NCI-H2227 (cell line): ENCODE measurements at regions not wholly inside any gene's neighbourhood (a gene's known extent, or its start where the extent isn't known, plus 50 kb on each side); places are given as distances from the start of the nearest gene placed in this dataset.

Source experiments
- DNase-seq: peaks from one replicate; lab custom pipeline; 2025; ENCODE audit not compliant: unreplicated experiment; lab: John Stamatoyannopoulos, UW

GRCh38 chr2:196314157-196314556 lies 142.8 kb upstream of the STK17B start:
- no peak for DNase-seq

- DNase-seq = no peak
These were observed 143.4 kb upstream of the STK17B start for GRCh38 chr2:196314780-196315179.

GRCh38 chr2:196315388-196316049 lies 144.1 kb upstream of the STK17B start:
- no peak for DNase-seq

DNA sequence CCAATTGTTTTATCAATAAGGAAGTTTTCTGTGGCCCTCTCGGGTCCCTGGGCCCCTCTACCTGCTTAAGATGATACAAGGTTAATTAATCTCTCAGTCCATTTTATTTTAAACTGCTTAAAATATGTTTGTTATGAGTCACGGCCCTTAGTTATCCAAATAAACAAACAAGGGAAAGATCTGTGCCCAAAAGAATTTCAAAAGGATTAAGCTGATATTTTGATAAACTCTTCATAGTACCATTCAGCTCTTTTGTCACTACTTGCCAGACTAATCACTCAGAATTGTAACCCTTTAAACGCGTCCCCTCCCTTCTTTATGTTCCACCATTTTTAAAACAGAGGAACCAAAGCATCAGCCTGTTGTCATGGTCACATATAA lies 144.7 kb upstream of the STK17B start:
- no peak for DNase-seq

DNA sequence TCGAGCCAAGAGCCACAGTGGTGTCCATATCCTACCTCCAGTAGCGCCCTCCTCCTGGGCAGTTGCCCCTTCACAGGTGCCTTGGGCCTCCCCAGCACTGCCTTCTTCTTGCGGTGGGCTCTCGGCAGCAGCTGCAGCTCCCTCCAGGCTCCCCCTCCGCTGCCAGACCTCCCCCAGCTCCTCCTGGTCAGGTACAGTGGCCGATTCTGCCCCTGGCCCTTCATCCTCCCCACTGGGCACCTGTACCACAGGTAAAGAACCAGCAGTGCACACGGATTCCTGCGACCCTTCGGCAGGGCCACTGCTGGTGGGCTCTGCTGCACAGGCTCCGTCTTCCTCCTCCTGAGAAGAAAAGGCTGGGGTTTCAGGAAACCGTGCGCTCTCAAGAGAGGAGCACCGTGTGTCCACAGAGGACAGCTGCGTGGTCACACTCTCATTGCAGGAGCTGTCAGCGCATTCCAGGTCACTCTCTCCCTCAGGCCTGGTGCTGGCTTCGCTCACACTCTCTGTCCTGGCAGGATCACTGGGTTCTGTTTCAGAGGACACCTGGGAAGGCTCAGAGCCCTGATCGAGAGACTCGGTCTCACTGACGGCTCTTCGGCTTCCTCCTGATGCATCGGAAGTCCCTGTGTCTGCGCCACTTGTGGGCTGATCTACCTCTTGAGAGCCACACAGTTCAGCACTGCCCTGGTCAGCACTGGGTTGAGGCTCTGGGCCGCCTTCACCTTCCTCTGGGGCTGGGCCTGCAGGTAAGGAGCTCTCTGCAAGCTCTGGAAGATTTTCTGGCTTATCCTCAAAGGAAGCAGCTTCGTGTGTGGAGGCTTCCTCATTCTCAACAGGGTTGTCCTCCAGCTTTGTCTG lies 147.4 kb upstream of the STK17B start:
- no peak for DNase-seq

DNA sequence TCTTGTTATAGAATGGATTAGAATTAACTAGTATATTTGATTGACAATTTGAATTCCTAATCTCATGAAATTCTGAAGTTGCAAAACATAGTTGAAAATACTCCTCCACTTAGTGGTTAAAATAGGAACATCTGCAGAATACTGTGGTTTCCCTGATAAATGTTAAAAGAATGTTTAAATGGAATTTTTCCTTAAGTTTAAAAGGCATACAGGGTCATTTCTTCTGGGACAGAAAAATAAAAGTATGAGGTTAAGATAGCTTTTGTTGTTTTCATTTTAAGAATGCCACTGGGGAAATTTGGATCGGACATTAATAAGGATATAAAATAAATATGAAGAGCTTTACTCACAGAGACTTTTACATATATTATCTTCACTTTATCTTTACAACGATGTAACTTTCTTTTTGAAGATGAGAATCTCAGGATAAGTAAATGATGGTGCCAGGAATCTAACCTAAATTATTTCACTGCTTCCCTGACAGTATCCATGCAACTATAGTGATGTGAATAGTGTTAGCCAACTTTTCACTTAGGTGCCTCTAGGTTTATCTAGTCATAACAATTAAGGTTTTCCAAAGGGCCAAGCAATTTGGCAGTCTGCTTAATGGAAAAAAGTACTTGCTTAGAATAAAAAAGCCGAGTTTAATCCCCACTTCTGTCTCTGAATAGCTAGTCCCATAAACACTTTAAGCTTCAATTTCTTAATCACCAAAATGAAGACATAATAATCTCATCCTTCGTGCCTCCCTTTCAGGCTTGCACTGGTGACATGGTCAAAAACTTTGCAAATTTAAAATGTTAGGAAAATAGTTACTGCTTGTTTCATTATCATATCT lies 151.8 kb upstream of the STK17B start:
- DNase-seq = no peak

DNA sequence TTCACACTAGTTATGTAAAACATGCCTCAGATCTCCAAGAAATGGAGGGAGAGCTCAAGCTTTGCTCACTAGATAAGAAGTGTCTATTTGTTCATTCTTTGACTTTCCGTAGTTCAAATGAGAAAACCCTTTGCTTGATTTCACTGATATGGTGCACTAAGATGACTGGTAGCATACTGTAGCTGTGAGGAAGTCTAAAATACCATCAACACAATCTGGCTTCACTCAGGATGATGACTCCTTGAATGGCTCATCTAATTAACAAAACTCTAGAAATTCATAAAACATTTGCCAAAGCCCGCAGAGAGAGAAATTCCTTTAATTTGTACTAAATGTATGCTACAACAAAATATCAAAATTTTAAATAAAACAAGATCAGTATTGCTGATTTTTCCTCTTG lies 152.8 kb upstream of the STK17B start:
- DNase-seq = no peak

GRCh38 chr2:196328088-196328680 lies 156.8 kb upstream of the STK17B start:
- peak; percentile 17 for DNase-seq

- peak; percentile 18 for DNase-seq
These were observed 158.6 kb upstream of the STK17B start for GRCh38 chr2:196329959-196330358.

GRCh38 chr2:196330645-196331044 lies 159.3 kb upstream of the STK17B start:
- DNase-seq = peak; percentile 48

DNA sequence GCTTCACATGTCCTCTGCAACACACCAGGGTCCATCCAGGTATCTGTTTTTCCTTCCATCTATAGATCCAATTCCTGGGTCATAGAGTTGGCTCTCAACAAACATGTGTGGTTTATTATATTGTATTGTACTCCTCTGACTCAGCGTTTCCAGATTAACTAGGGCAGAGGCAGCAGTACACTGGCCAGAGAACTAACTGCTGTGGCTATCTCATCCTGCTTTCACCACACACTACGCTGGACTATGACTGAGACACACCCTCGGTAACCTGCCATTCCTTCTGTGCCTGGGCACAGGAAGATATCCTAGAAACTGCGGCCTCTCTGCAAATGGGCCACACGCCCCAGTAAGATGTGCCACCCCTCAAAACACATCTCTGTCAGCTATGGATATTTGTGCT lies 159.8 kb upstream of the STK17B start:
- DNase-seq = peak; percentile 14

- DNase-seq = no peak
These were observed 160.5 kb upstream of the STK17B start for GRCh38 chr2:196331851-196332250.

GRCh38 chr2:196333397-196333796 lies 162.0 kb upstream of the STK17B start:
- no peak for DNase-seq

- no peak for DNase-seq
These were observed 163.3 kb upstream of the STK17B start for GRCh38 chr2:196334710-196335109.

- DNase-seq = no peak
These were observed 163.8 kb upstream of the STK17B start for GRCh38 chr2:196335221-196335634.

- no peak for DNase-seq
These were observed 164.8 kb upstream of the STK17B start for GRCh38 chr2:196336207-196336606.

GRCh38 chr2:196336715-196337114 lies 165.3 kb upstream of the STK17B start:
- DNase-seq = no peak

GRCh38 chr2:196337208-196337953 lies 166.0 kb upstream of the STK17B start:
- peak; percentile 64 for DNase-seq

GRCh38 chr2:196338440-196338839 lies 167.1 kb upstream of the STK17B start:
- DNase-seq = no peak

DNA sequence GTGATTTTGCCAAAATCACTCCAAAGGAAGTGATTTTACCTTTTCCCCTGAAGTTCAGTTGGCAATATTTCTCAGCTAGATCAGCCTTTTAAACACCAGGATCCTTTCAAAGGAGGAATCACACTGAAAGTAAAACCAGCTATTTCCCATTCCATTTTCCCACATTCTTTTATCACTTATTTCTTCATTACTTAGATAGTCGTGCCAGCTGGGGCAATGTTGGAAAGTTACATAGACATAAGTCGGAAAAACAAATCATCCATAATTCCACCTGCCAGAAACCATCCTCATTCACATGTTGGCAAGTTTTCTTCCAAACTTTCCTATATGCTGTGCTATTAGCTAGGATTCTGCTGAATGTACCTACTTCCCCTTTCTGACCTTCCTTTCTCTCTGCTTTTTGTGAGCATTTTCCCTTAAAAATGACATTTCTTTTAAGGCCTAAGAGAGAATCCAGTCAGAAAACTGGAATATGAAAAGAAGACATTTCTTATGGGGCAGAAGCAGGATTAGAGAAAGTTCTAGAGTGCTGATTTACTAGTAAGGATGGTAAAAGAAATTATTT lies 170.0 kb upstream of the STK17B start:
- no peak for DNase-seq
